VCaP (cell line): ENCODE measurements at regions not wholly inside any gene's neighbourhood (a gene's known extent, or its start where the extent isn't known, plus 50 kb on each side); places are given as distances from the start of the nearest gene placed in this dataset.

ENCODE experiments used
- H3K27ac ChIP-seq: fragments of 450-650 bp; 2 replicates; pipeline ENCODE4 v1.5.1; 2017
- CTCF ChIP-seq: fragments of 450-650 bp; conservative IDR thresholded peaks from 2 replicates; pipeline ENCODE4 v1.5.1; 2017; ENCODE audit warnings: mild to moderate bottlenecking, moderate library complexity

GRCh38 chr5:154702477-154702876 lies 52.7 kb upstream of the LARP1 start:
- H3K27ac ChIP-seq, result no peak overlapping the region
- no peak for TF ChIP-seq CTCF

DNA sequence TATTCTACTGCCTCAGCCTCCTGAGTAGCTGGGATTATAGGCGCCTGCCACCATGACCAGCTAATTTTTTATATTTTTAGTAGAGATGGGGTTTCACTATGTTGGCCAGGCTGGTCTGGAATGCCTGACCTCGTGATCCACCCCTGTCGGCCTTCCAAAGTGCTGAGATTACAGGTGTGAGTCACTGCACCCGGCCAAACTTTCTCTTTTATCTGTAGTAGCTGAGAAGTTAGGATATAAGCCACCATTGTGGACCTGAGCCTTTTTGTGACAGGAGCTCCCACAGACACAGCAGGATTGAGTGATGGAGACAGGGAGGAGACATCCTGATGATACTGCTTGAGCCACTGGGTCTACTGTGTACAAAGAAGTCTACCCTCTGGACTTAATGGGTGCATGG lies 53.5 kb upstream of the LARP1 start:
- H3K27ac ChIP-seq, result peak overlapping the region; percentile 56

DNA sequence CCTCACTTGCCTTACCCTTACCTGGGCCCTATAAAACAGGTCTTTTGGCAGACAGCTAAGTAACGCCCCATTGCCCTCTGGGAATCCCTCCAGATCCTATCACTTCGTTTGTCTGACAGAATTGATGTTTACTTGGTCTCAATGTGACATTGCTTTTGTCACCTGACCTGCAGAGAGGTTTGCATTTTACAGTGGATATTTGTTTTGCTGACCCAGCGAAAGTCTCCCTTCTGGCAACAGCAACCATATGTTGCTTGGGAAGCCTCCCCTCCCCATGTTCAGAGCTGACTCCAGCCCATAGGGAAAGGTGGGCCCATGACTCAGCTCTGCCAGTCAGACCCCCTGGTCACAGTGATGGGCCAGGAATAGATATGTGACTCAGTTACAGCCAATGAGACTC lies 54.0 kb upstream of the LARP1 start:
- TF ChIP-seq CTCF, result no peak
- peak overlapping the region; percentile 56 for H3K27ac ChIP-seq

GRCh38 chr5:154700289-154700928 lies 54.8 kb upstream of the LARP1 start:
- H3K27ac ChIP-seq, result peak overlapping the region; percentile 56

- TF ChIP-seq CTCF, result no peak
- no peak overlapping the region for H3K27ac ChIP-seq
Measured at GRCh38 chr5:154698763-154699162, 56.4 kb upstream of the LARP1 start.

- no peak for TF ChIP-seq CTCF
- H3K27ac ChIP-seq, result no peak overlapping the region
Measured at GRCh38 chr5:154697371-154697770, 57.8 kb upstream of the LARP1 start.

- H3K27ac ChIP-seq, result no peak overlapping the region
- TF ChIP-seq CTCF, result no peak
Measured at GRCh38 chr5:154696891-154697290, 58.3 kb upstream of the LARP1 start.

- no peak for TF ChIP-seq CTCF
- H3K27ac ChIP-seq, result no peak overlapping the region
Measured at GRCh38 chr5:154694159-154694558, 61.0 kb upstream of the LARP1 start.

GRCh38 chr5:154690488-154690887 lies 64.7 kb upstream of the LARP1 start:
- TF ChIP-seq CTCF, result no peak
- H3K27ac ChIP-seq, result no peak overlapping the region
